Ishikawa (cell line): ENCODE measurements at regions not wholly inside any gene's neighbourhood (a gene's known extent, or its start where the extent isn't known, plus 50 kb on each side); places are given as distances from the start of the nearest gene placed in this dataset.

Source experiments
- CEBPB ChIP-seq: IDR thresholded peaks from 2 replicates; pipeline ENCODE4 v1.6.1; 2012
- CREB1 ChIP-seq: IDR thresholded peaks from 2 replicates; pipeline ENCODE4 v1.6.1; 2012; ENCODE audit warnings: low read depth
- EGR1 ChIP-seq: IDR thresholded peaks from 2 replicates; pipeline ENCODE4 v1.6.1; 2012
- EP300 ChIP-seq: IDR thresholded peaks from 2 replicates; pipeline ENCODE4 v1.6.1; 2012; ENCODE audit warnings: borderline replicate concordance
- FOXM1 ChIP-seq: IDR thresholded peaks from 2 replicates; pipeline ENCODE4 v1.6.1; 2012; ENCODE audit warnings: low read depth, borderline replicate concordance
- NFIC ChIP-seq: IDR thresholded peaks from 2 replicates; pipeline ENCODE4 v1.6.1; 2012
- RAD21 ChIP-seq: IDR thresholded peaks from 2 replicates; pipeline ENCODE4 v1.6.1; 2012; ENCODE audit warnings: low read depth
- TAF1 ChIP-seq: IDR thresholded peaks from 2 replicates; pipeline ENCODE4 v1.6.1; 2012; ENCODE audit warnings: low read depth, mild to moderate bottlenecking
- TCF12 ChIP-seq: IDR thresholded peaks from 2 replicates; pipeline ENCODE4 v1.6.1; 2012; ENCODE audit warnings: low read depth
- TEAD4 ChIP-seq: IDR thresholded peaks from 2 replicates; pipeline ENCODE4 v1.6.1; 2012
- YY1 ChIP-seq: IDR thresholded peaks from 2 replicates; pipeline ENCODE4 v1.6.1; 2012; ENCODE audit warnings: low read depth
- ZBTB7A ChIP-seq: IDR thresholded peaks from 2 replicates; pipeline ENCODE4 v1.6.1; 2012; ENCODE audit warnings: low read depth
- TF ChIP-seq, protein P1 (sequence below): IDR thresholded peaks from 2 replicates; pipeline ENCODE4 v1.6.1; 2012; ENCODE audit warnings: low read depth, mild to moderate bottlenecking
- TF ChIP-seq, protein P2 (sequence below): IDR thresholded peaks from 2 replicates; pipeline ENCODE4 v1.6.1; 2012
- TF ChIP-seq, protein P3 (sequence below): IDR thresholded peaks from 2 replicates; pipeline ENCODE4 v1.6.1; 2012

DNA sequence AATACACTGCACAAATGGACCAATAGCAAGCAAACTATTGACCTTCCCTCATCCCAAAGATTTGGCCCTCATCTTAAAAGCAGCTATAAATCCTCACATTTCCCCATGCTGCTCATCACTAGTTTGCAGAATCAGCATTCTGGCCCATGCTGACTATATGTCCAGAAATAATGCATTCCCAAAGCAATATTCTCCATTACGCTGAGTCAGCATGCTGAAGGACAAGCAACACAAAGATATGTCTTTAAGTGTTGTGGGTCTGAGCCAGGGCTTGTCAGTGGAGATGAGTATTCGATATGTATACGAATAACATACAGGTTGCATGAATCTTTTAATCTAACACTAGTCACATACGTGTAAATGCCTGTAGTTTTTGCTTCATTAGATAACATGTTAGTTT is 1045.0 kb upstream of the DDX18 start:
- TF ChIP-seq YY1 (no peak), EP300 (no peak), RAD21 (no peak), TCF12 (no peak), EGR1 (no peak), FOXM1 (no peak), CEBPB (no peak), ZBTB7A (no peak), TAF1 (no peak)
- TF ChIP-seq, protein P1, sequence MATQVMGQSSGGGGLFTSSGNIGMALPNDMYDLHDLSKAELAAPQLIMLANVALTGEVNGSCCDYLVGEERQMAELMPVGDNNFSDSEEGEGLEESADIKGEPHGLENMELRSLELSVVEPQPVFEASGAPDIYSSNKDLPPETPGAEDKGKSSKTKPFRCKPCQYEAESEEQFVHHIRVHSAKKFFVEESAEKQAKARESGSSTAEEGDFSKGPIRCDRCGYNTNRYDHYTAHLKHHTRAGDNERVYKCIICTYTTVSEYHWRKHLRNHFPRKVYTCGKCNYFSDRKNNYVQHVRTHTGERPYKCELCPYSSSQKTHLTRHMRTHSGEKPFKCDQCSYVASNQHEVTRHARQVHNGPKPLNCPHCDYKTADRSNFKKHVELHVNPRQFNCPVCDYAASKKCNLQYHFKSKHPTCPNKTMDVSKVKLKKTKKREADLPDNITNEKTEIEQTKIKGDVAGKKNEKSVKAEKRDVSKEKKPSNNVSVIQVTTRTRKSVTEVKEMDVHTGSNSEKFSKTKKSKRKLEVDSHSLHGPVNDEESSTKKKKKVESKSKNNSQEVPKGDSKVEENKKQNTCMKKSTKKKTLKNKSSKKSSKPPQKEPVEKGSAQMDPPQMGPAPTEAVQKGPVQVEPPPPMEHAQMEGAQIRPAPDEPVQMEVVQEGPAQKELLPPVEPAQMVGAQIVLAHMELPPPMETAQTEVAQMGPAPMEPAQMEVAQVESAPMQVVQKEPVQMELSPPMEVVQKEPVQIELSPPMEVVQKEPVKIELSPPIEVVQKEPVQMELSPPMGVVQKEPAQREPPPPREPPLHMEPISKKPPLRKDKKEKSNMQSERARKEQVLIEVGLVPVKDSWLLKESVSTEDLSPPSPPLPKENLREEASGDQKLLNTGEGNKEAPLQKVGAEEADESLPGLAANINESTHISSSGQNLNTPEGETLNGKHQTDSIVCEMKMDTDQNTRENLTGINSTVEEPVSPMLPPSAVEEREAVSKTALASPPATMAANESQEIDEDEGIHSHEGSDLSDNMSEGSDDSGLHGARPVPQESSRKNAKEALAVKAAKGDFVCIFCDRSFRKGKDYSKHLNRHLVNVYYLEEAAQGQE = no peak
- TF ChIP-seq, protein P2, sequence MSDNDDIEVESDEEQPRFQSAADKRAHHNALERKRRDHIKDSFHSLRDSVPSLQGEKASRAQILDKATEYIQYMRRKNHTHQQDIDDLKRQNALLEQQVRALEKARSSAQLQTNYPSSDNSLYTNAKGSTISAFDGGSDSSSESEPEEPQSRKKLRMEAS = no peak
- TF ChIP-seq, protein P3, sequence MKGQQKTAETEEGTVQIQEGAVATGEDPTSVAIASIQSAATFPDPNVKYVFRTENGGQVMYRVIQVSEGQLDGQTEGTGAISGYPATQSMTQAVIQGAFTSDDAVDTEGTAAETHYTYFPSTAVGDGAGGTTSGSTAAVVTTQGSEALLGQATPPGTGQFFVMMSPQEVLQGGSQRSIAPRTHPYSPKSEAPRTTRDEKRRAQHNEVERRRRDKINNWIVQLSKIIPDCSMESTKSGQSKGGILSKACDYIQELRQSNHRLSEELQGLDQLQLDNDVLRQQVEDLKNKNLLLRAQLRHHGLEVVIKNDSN = no peak

DNA sequence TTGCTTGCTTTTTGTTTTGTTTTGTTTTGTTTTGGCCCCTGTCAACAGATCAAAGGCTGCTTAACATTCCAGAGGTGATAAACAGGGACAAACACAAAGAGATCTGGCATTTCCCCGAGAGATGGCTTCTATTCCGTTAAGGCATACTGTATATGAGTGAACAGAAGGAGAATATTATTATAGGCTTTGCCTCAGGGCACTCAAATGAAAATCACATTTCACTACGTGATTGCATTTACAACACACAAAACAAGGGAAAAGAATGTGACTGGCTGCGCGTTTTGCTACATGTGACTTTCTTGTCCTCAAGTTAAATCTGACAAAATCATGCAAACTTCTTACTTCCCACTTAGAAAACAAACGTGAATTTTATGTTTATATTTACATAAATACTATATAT is 1037.9 kb upstream of the DDX18 start:
- TF ChIP-seq, protein P2 = no peak
- TF ChIP-seq, protein P3 = no peak
- TF ChIP-seq YY1 (no peak), TCF12 (no peak), FOXM1 (no peak), CREB1 (no peak), TEAD4 (no peak), ZBTB7A (no peak), EP300 (no peak), NFIC (no peak), CEBPB (no peak), RAD21 (no peak)
- TF ChIP-seq, protein P1 = no peak

DNA sequence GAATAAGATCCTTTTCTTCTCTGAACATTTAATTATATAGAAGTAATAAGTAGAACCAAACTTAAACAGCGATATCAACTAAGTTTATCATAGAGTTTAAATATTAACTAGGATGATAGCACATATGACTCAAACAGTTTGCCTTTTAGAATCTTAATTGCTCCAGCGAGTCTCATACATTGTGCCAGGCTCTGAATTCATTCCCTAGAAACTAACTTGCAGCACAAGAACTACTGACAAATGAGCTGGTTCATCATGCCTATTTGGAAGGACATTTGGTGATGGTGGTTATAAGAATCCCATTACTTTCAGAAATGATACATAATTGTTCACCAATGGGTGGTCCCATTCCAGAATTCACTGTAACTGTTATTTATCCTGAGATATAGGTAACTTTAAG is 1026.6 kb upstream of the DDX18 start:
- TF ChIP-seq YY1 (no peak), EGR1 (no peak), NFIC (no peak), CREB1 (no peak), TCF12 (no peak), CEBPB (no peak), ZBTB7A (no peak), FOXM1 (no peak), RAD21 (no peak), TEAD4 (no peak), TAF1 (no peak), EP300 (no peak)
- TF ChIP-seq, protein P2 = no peak
- TF ChIP-seq, protein P1 = no peak
- TF ChIP-seq, protein P3 = no peak

DNA sequence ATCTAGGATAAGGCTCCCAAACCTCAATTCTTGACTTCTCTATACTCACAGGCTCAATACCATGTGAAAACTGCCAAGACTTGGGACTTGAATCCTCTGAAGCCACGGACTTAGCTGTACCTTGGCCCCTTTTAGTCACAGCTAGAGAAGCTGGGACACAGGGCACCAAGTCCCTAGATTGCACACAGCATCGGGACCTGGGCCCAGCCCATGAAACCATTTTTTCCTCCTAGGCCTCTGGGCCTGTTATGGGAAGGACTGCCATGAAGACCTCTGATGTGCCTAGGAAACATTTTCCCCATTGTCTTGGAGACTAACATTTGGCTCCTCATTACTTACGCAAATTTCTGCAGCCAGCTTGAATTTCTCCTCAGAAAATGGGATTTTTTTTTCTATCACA is 1011.8 kb upstream of the DDX18 start:
- TF ChIP-seq, protein P1 = no peak
- no peak for TF ChIP-seq TEAD4
- no peak for TF ChIP-seq TCF12
- no peak for TF ChIP-seq TAF1
- TF ChIP-seq YY1 = no peak
- TF ChIP-seq CREB1 = no peak
- TF ChIP-seq EP300 = no peak
- no peak for TF ChIP-seq RAD21
- TF ChIP-seq, protein P3 = no peak
- no peak for TF ChIP-seq NFIC
- TF ChIP-seq, protein P2 = no peak
- TF ChIP-seq FOXM1 = no peak
- TF ChIP-seq ZBTB7A = no peak
- TF ChIP-seq CEBPB = no peak
- no peak for TF ChIP-seq EGR1
